Astrocyte (in vitro differentiated cells and primary cell): ENCODE measurements at regions not wholly inside any gene's neighbourhood (a gene's known extent, or its start where the extent isn't known, plus 50 kb on each side); places are given as distances from the start of the nearest gene placed in this dataset.

Experiments
- DNase-seq: peaks from one replicate; pipeline ENCODE4 v3.0.0-alpha.2; 2010; ENCODE audit warnings: low read depth
- FAIRE-seq: peaks from 2 replicates; lab custom pipeline; 2011; peaks lifted over from hg19 to GRCh38; lab: Jason Lieb, UNC
- H2AFZ ChIP-seq: 2 replicates; pipeline ENCODE4 v1.6.0; 2012; ENCODE audit warnings: low read depth, low read length, inconsistent platforms
- H3K27ac ChIP-seq: 2 replicates; pipeline ENCODE4 v1.5.1; 2011; ENCODE audit warnings: low read depth, low read length, inconsistent platforms
- H3K27me3 ChIP-seq: 2 replicates; pipeline ENCODE4 v1.6.0; 2011; ENCODE audit warnings: low read length, inconsistent platforms; ENCODE audit not compliant: insufficient read depth
- H3K36me3 ChIP-seq: 2 replicates; pipeline ENCODE4 v1.5.1; 2011; ENCODE audit warnings: low read length, inconsistent platforms; ENCODE audit not compliant: insufficient read depth
- H3K4me1 ChIP-seq: 2 replicates; pipeline ENCODE4 v1.5.1; 2011; ENCODE audit warnings: low read length, inconsistent platforms; ENCODE audit not compliant: insufficient read depth
- H3K4me2 ChIP-seq: 2 replicates; pipeline ENCODE4 v1.6.0; 2012; ENCODE audit warnings: low read length, inconsistent platforms
- H3K4me3 ChIP-seq: 2 replicates; pipeline ENCODE4 v1.5.1; 2011; ENCODE audit warnings: low read depth, mild to moderate bottlenecking, low read length, inconsistent platforms; ENCODE audit not compliant: insufficient read depth
- H3K79me2 ChIP-seq: 2 replicates; pipeline ENCODE4 v1.6.0; 2012; ENCODE audit warnings: mild to moderate bottlenecking, low read length, inconsistent platforms; ENCODE audit not compliant: insufficient read depth
- H3K9ac ChIP-seq: 2 replicates; pipeline ENCODE4 v1.6.0; 2012; ENCODE audit warnings: mild to moderate bottlenecking, low read length, inconsistent platforms
- H3K9me3 ChIP-seq: 2 replicates; pipeline ENCODE4 v1.5.1; 2012; ENCODE audit warnings: low read depth, mild to moderate bottlenecking, low read length, inconsistent platforms; ENCODE audit not compliant: insufficient read depth
- H4K20me1 ChIP-seq: 2 replicates; pipeline ENCODE4 v1.6.0; 2012; ENCODE audit warnings: low read length, inconsistent platforms; ENCODE audit not compliant: insufficient read depth
- H3K27ac Mint-ChIP-seq: one replicate; pipeline ENCODE4 v1.8.0; 2021; ENCODE audit warnings: mild to moderate bottlenecking, mixed read lengths; ENCODE audit not compliant: unreplicated experiment
- H3K27me3 Mint-ChIP-seq: one replicate; pipeline ENCODE4 v1.8.0; 2021; ENCODE audit warnings: low read depth, mixed read lengths; ENCODE audit not compliant: unreplicated experiment
- H3K36me3 Mint-ChIP-seq: one replicate; pipeline ENCODE4 v1.8.0; 2021; ENCODE audit warnings: low read depth, mixed read lengths; ENCODE audit not compliant: unreplicated experiment
- H3K4me1 Mint-ChIP-seq: one replicate; pipeline ENCODE4 v1.8.0; 2021; ENCODE audit warnings: low read depth, mixed read lengths; ENCODE audit not compliant: unreplicated experiment
- H3K4me3 Mint-ChIP-seq: one replicate; pipeline ENCODE4 v1.8.0; 2021; ENCODE audit warnings: mild to moderate bottlenecking, moderate library complexity, mixed read lengths; ENCODE audit not compliant: unreplicated experiment
- H3K9me3 Mint-ChIP-seq: one replicate; pipeline ENCODE4 v1.8.0; 2021; ENCODE audit warnings: mild to moderate bottlenecking, mixed read lengths; ENCODE audit not compliant: unreplicated experiment
- CTCF ChIP-seq: IDR thresholded peaks from 2 replicates; pipeline ENCODE4 v1.5.1; 2011; ENCODE audit warnings: low read depth, mild to moderate bottlenecking, inconsistent platforms, low read length, moderate library complexity; ENCODE audit not compliant: insufficient read depth
- EZH2 ChIP-seq: IDR thresholded peaks from 2 replicates; pipeline ENCODE4 v1.6.1; 2012; ENCODE audit warnings: mild to moderate bottlenecking, low read length, inconsistent platforms; ENCODE audit not compliant: insufficient read depth

- H3K4me2 ChIP-seq, result peak overlapping the region; percentile 74
These were observed 60.2 kb upstream of the ID3 start for GRCh38 chr1:23619299-23620188.

GRCh38 chr1:23618586-23619083, 59.3 kb upstream of the ID3 start:
- TF ChIP-seq CTCF (no peak), EZH2 (no peak)
- Histone ChIP-seq H3K9me3 (no peaks in the 10 kb centered on the region), H3K4me1 (peaks cover 7% of the 10 kb centered on the region), H3K27ac (no peak overlapping the region), H2AFZ (no peak overlapping the region), H3K9ac (no peak overlapping the region), H3K79me2 (no peaks in the 10 kb centered on the region), H4K20me1 (no peaks in the 10 kb centered on the region), H3K4me3 (no peak overlapping the region), H3K4me2 (no peak overlapping the region), H3K27me3 (peaks cover 25% of the 10 kb centered on the region), H3K36me3 (no peaks in the 10 kb centered on the region)
- Mint-ChIP-seq H3K4me3 (no peak overlapping the region), H3K27ac (no peak overlapping the region), H3K9me3 (no peaks in the 10 kb centered on the region), H3K4me1 (no peaks in the 10 kb centered on the region), H3K36me3 (peaks cover 3% of the 10 kb centered on the region), H3K27me3 (peaks cover 48% of the 10 kb centered on the region)
- DNase-seq (no peak), FAIRE-seq (no peak)

More at GRCh38 chr1:23619299-23620188, 60.2 kb upstream of the ID3 start:
- H4K20me1 ChIP-seq, result no peaks in the 10 kb centered on the region
- H3K9me3 ChIP-seq, result no peaks in the 10 kb centered on the region
- H3K79me2 ChIP-seq, result no peaks in the 10 kb centered on the region
- H3K27me3 ChIP-seq, result peaks cover 25% of the 10 kb centered on the region
- DNase-seq, result peak; percentile 13
- peak overlapping the region; percentile 32 for H2AFZ ChIP-seq
- peak overlapping the region; percentile 16 for H3K4me3 ChIP-seq
- no peak overlapping the region for H3K4me3 Mint-ChIP-seq
- no peaks in the 10 kb centered on the region for H3K36me3 ChIP-seq
- TF ChIP-seq EZH2 (peak; percentile 65), CTCF (no peak)
- H3K4me1 ChIP-seq, result peaks cover 7% of the 10 kb centered on the region
- no peaks in the 10 kb centered on the region for H3K9me3 Mint-ChIP-seq
- H3K27ac ChIP-seq, result no peak overlapping the region
- no peak for FAIRE-seq
- no peaks in the 10 kb centered on the region for H3K4me1 Mint-ChIP-seq
- peaks cover 3% of the 10 kb centered on the region for H3K36me3 Mint-ChIP-seq
- peaks cover 46% of the 10 kb centered on the region for H3K27me3 Mint-ChIP-seq
- H3K27ac Mint-ChIP-seq, result no peak overlapping the region
- no peak overlapping the region for H3K9ac ChIP-seq

GRCh38 chr1:23617084-23617521, 57.8 kb upstream of the ID3 start:
- Histone ChIP-seq H3K4me3 (no peak overlapping the region), H3K27me3 (peaks cover 25% of the 10 kb centered on the region), H3K4me2 (no peak overlapping the region), H3K9me3 (no peaks in the 10 kb centered on the region), H3K79me2 (no peaks in the 10 kb centered on the region), H3K36me3 (no peaks in the 10 kb centered on the region), H2AFZ (no peak overlapping the region), H3K27ac (no peak overlapping the region), H3K9ac (no peak overlapping the region), H4K20me1 (no peaks in the 10 kb centered on the region), H3K4me1 (peaks cover 7% of the 10 kb centered on the region)
- no peaks in the 10 kb centered on the region for H3K9me3 Mint-ChIP-seq
- DNase-seq, result no peak
- no peak overlapping the region for H3K27ac Mint-ChIP-seq
- peaks cover 3% of the 10 kb centered on the region for H3K36me3 Mint-ChIP-seq
- H3K4me1 Mint-ChIP-seq, result no peaks in the 10 kb centered on the region
- FAIRE-seq, result no peak
- TF ChIP-seq EZH2 (no peak), CTCF (no peak)
- no peak overlapping the region for H3K4me3 Mint-ChIP-seq
- peaks cover 54% of the 10 kb centered on the region for H3K27me3 Mint-ChIP-seq
